GM18505 (cell line): ENCODE measurements at regions not wholly inside any gene's neighbourhood (a gene's known extent, or its start where the extent isn't known, plus 50 kb on each side); places are given as distances from the start of the nearest gene placed in this dataset.
A peak's percentile ranks its signal among the peaks of the same experiment; 100 is the strongest.
"Not testable (repeated sequence)": the region's sequence is repeated elsewhere in the genome, so short reads cannot be mapped to it uniquely, and the experiment has no call there.

Source experiments
- ATAC-seq: cut with Tn5 transposase; IDR thresholded peaks from one replicate; pipeline ENCODE4 v1.9.1; 2021; ENCODE audit not compliant: unreplicated experiment
- POLR2A ChIP-seq: IDR thresholded peaks from 4 replicates; pipeline ENCODE4 v1.6.1; 2011; ENCODE audit warnings: borderline replicate concordance; ENCODE audit not compliant: insufficient read depth, insufficient read length; ENCODE audit errors: extremely low read depth

DNA sequence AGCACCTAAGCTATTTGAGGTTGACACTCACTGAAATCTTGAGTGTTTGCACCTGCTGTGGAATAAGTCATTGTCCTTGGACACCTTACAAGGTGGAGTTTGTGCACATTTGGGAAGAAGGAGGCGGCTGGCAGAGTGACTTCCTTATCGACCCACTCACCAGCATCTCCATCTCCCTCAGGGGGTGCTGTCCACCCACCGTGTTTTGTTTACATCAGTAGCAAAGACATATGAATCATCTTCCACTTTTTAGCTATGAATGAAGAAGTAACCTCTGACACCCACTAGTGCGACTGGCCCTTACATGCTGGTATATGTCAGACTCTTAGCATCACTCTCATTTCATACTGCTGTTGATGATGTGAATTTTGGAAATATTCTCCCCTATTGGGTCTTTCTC, 119.5 kb upstream of the SGK1 start:
- no peak for ATAC-seq
- no peak for TF ChIP-seq POLR2A

DNA sequence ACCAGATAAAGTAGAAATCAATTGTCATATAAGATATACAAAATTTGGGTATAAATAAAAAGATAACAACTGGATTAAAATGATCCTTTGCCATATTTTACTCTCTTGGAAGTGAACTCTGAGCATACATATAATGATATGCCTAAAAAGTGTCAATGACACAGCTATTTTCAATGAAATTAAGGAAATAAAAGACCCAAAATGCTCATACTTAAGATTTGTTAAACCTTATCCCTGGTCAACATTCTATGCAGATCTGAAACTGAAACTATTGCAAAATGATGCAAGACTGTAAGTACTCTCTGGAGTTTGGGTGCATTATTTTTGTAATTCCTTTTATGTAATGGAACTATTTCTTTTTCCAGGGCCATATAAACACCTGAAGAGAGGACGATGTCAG, 119.0 kb upstream of the SGK1 start:
- no peak for ATAC-seq
- no peak for TF ChIP-seq POLR2A

DNA sequence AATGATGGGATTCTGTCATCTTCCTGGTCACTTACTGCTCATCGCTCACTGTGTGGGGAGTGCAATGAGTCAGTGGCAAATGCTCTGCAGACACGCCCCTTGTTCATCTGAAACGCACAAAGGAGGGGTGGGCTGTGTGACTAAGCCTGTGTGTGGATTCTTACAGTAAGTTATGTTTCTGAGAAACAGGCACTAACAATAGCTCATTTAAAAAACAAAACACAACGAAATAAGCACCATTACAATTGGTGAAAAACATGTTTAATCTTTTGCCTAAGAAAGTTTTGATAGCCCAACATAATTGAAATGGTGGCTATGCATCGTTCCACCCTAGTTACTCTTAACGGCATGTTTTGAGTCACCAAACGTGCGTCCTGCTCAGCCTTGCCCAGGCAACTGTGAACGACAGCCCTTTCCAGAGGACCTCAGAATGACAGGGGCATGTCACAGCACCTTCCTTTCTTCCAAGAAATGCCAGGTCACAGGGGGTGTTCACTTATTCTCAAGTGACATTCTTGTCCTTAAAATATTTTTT, 118.4 kb upstream of the SGK1 start:
- peak; percentile 89 for ATAC-seq
- TF ChIP-seq POLR2A: no peak

DNA sequence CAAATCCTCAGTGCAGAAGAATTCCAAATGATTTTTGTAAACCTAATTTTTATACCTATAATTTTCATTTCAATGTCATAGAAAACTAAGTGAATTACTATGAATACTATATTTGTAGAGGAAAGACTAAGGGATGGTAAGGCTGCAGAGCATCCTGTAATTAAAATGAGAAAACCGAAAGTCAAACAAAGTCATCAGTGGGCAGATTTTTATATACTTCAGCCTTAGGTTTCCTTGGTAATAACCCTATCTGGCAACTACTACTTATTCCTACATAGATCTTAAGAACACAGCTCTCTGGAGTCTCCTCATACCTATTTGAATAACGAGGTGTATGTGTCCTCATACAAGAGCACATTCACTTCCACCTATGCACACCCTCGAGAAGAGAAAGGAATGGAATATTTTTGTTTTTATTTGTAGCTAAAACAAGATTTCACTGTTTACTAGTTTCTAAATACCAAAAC, 117.9 kb upstream of the SGK1 start:
- no peak for ATAC-seq

DNA sequence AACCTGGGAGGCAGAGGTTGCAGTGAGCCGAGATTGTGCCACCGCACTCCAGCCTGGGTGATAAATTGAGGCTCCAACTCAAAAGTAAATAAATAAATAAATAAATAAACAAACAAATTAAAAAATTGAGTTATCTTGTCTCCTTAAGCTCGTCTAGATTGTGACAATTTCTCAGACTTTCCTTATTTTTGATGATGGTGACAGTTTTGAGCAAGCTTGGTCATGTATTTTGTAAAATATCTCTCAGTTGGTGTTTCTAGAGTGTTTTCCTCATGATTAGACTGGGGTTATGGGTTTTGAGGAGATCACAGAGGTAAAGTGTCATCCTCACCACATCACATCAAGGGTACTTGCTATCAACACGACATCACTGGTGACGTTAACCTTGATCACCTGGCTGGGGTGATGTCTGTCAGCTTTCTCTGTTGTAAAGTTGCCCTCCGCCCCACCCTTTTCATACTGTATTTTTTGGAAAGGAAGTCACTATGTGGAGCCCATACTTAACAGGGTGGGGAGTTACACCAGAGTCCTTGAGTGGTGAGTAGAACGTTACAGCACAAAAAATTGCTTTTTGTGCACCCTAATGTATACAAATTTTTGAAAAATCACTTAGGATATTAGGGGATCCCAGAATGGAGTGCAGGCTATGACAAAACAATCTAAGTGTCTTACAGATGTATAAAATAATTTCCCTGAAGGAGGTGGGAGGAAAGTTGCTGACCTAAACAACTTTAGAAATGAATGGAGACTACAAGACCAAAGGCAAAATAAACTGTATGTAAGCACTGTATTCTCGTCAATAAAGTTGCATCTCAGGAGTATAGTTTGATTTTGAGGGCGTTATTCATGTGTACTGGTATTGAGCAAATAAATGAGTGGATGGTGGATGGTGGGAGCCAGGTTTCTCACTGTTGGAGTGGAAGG, 116.4 kb upstream of the SGK1 start:
- no peak for TF ChIP-seq POLR2A

More for the DNA sequence above, 117.9 kb upstream of the SGK1 start:
- TF ChIP-seq POLR2A: no peak

DNA sequence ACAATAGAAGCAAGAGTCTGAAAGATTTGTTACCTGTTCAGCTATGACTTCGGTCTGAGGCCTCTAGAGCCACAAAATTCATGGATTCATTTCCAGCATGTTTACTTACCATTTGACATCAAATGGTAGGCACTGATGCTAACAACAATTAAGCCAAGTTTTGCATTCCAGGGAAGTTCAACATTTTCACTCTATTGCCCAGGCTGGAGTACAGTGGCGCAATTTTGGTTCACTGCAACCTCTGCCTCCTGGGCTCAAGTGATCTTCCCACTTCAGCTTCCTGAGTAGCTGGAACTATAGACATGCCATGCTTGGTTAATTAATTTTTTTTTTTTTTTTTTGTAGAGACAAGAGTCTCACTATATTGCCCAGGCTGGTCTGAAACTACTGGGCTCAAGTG, 114.1 kb upstream of the SGK1 start:
- no peak for ATAC-seq
- no peak for TF ChIP-seq POLR2A

More for the DNA sequence above, 116.4 kb upstream of the SGK1 start:
- ATAC-seq: no peak

DNA sequence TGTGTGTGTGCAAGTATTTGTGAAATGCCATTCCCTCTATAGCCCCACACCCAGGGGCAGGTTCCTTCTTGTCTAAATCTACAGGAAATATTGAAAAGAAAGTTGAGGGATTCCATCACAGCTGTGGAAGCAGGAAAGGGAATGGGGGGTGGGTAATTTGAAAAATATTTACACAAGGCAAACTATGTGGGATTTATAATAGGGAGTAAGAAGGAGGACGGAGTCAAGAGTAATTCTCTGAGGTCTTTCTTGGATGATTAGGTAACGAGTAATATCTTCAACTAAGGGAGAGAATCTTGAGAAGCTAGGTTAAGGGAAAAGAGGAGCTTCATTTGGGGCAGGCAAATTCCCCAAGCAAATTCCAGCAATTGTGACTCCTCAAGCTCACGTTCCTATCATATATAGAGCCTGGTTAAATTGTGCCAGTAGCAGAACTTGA, 113.5 kb upstream of the SGK1 start:
- TF ChIP-seq POLR2A: no peak
- no peak for ATAC-seq

DNA sequence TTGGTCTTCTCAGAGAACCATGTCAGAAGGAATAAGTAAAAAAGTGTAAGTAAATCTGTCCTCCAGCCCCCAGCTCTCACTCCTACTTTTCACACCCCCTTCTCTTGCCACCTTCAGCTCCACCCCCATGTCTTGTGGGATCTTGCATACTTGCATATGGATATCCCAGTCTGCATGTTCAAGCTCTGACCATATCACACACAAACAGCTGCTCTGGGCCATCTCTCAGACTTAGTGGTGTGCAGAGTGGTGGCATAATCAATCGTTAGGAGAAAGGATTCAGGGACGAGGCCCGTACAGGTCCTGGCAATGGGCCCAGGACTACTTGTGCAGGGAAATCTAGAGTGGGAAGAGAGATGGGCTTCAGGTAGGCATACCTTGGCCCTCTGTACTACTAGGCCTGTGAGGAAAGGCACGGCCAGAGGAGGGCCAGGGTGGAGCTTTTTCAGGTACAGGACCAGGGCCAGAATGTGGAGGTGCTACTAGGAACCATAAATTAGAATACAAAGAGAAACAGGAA, 112.0 kb upstream of the SGK1 start:
- TF ChIP-seq POLR2A: no peak

DNA sequence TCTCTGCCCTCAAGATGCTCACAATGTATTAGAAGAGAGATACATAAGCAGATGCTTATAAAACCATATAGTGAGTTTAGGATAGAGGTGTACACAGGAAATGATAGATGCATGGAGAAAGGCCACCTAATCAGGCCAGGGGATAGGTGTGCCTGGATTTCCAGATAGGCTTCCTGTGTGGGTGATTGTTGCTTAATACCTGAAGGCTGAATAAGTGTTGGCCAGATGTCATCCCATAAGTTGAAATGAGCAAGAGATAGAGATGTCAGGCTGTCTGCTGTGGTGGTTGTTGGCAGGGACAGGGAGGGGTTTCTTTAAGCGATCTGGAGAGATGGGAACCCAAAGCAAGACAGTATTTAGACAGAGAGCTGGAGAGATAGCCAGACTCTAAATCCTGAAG, 109.8 kb upstream of the SGK1 start:
- no peak for ATAC-seq
- no peak for TF ChIP-seq POLR2A

More for the DNA sequence above, 112.0 kb upstream of the SGK1 start:
- no peak for ATAC-seq

DNA sequence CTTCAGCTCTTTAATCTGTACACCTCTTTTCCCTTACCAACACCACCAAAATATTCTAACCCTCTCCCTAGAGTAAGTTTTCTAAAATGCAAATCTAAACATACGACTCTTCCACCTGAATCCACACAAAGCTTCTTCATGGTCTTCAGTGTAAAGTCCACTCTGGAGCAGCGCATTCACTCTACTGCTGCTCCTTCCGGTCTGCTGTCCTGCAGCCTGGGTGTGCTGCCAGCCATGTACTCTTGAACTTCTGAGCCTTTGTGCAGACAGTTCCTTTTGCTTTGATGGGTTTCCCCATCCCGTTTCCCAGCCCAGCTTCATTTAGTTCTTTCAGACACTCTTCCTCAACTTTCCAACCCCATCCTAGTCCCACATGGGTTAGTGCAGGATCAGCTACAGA, 108.7 kb upstream of the SGK1 start:
- ATAC-seq: no peak
- no peak for TF ChIP-seq POLR2A

DNA sequence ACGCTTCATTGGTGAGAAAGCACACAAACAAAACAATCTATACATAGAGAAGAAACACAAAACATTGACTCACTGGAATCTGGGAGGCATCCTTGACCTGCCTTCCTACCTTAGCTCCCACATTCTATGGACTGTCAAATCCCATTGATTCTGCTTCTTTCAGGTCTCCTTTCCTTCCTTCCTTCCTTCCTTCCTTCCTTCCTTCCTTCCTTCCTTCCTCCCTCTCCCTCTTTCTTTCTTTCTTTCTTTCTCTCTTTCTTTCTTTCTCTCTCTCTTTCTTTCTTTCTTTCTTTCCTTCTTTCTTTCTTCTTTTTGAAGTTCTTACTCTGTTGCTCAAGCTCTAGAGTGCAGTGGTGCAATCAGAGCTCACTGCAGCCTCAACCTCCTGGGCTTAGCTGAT, 108.0 kb upstream of the SGK1 start:
- ATAC-seq: not testable (repeated sequence)

DNA sequence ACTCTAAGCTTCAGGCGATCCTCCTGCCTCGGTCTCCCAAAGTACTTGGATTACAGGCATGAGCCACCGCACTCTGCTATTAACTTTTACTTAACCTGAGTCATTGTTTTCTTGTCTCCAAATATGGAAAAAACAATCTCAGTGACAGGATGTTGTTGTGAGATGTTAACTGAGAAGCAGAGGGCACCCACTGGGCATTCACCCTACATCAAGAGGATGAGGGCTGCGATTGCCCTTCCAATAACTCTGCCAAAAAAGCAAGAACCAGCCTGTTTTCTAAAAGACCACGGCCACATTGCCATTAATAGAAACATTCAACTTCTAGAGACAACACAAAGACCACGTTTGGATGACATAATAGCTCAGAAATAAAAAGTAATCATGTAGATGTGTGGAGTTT, 107.6 kb upstream of the SGK1 start:
- TF ChIP-seq POLR2A: no peak
- ATAC-seq: no peak

DNA sequence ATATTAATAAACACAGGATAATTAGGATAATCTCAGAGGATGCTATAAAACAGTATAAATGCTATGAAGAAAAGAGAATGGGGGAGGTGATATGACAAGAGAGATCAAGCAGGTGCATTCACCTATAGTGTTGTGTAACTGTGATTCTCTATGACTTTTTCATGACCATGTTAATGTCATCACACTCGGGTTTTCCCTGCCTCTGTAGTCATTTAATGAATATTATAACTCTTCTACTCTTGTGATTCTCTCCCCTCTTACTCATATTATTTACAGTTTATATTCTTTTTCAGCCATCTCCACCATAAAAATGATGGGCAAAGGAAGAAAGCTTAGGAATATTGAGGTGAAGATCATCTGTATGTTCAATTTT, 106.9 kb upstream of the SGK1 start:
- no peak for ATAC-seq
- TF ChIP-seq POLR2A: no peak
